ENCODE measurements at regions not wholly inside any gene's neighbourhood (a gene's known extent, or its start where the extent isn't known, plus 50 kb on each side); places are given as distances from the start of the nearest gene placed in this dataset.

DNA sequence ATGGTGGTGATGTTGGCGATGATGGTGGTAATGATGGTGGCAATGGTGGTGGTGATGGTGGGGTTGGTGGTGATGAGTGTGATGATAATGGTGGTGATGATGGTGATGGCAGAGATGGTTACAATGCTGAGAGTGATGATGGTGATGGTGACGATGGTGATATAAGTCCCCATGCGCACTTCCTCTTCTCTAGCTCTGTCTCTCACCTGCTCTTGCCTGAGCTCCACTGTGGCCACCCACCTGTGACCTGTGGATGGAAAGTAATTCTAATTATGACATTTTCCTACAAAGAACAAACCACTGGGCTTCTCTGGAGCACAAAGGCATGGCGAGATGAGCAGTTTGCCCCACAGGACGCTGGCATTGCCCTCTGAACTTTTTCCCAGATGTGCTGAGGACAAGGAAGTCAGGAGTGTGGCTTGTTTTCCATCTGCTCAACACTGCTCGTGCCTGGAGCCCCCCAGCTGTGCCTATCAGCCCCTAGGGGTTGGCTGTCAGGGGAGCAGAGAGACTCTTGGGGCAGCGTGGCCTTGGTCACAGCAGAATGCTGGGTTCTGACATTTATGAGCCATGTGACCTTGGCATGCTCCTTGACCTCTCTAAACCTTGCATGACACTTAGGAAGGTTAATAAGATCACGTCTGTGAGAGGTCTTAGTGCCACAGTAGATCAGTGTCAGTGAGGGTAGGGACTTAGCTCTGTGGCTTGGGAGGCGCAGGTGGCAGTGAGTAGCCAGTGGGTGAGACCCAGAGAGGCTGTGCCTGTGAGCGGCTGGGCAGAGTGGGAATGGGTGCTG lies 68.4 kb downstream of the RRM2 start:
- peaks cover 0 to 14% (median 0%) of the 10 kb centered on the region in 3 donors for H3K4me1 ChIP-seq
- H3K4me3 ChIP-seq, result no peak overlapping the region
- H3K36me3 ChIP-seq, result no peaks in the 10 kb centered on the region
- H3K9me3 ChIP-seq, result no peaks in the 10 kb centered on the region
- ATAC-seq, result no peak
- WGBS, 2 donors (ENCODE audit: low coverage in 1 of 2), result 94 to 100% methylated on average over 2 to 3 of the region's 10 CpGs
- H3K27me3 ChIP-seq, result peaks cover 3% of the 10 kb centered on the region
- H3K27ac ChIP-seq, result no peak overlapping the region
- TF ChIP-seq POLR2AphosphoS5 (IDR thresholded peaks at IDR 0.05) (no peak), POLR2A (IDR thresholded peaks at IDR 0.05) (no peak), EP300 (IDR thresholded peaks at IDR 0.05) (no peak)
- TF ChIP-seq, protein P1, sequence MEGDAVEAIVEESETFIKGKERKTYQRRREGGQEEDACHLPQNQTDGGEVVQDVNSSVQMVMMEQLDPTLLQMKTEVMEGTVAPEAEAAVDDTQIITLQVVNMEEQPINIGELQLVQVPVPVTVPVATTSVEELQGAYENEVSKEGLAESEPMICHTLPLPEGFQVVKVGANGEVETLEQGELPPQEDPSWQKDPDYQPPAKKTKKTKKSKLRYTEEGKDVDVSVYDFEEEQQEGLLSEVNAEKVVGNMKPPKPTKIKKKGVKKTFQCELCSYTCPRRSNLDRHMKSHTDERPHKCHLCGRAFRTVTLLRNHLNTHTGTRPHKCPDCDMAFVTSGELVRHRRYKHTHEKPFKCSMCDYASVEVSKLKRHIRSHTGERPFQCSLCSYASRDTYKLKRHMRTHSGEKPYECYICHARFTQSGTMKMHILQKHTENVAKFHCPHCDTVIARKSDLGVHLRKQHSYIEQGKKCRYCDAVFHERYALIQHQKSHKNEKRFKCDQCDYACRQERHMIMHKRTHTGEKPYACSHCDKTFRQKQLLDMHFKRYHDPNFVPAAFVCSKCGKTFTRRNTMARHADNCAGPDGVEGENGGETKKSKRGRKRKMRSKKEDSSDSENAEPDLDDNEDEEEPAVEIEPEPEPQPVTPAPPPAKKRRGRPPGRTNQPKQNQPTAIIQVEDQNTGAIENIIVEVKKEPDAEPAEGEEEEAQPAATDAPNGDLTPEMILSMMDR (IDR thresholded peaks at IDR 0.05), result no peak

DNA sequence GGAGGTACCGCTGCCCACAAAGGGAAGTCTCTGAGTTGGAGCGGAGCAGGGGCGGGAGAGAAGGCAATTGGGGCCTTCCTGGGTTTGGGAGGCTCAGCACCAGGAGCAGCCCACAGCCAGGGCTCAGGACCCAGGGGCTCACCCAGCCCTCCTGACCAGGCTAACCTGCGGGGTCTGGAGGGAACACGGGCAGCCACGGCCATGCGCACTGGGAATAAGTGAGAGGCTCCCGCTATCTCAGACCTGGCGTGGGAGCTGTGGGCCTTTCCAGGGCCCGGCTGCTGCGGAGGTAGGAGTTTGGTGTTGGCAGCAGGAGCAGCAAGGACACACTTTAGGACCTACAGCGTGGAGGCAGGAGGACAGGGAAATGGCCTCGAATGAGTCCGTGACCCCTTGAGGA lies 69.0 kb downstream of the RRM2 start:
- no peak for ATAC-seq
- peaks cover 3% of the 10 kb centered on the region for H3K27me3 ChIP-seq
- no peak for TF ChIP-seq POLR2AphosphoS5 (IDR thresholded peaks at IDR 0.05)
- no peak for TF ChIP-seq EP300 (IDR thresholded peaks at IDR 0.05)
- TF ChIP-seq, protein P1 (IDR thresholded peaks at IDR 0.05), result no peak
- TF ChIP-seq POLR2A (IDR thresholded peaks at IDR 0.05), result no peak
- H3K4me1 ChIP-seq, result peaks cover 0 to 14% (median 0%) of the 10 kb centered on the region in 3 donors
- no peaks in the 10 kb centered on the region for H3K9me3 ChIP-seq
- WGBS, 2 donors (ENCODE audit: low coverage in 1 of 2), result no CpG with 5 or more reads among the region's 14 CpGs
- H3K36me3 ChIP-seq, result no peaks in the 10 kb centered on the region
- no peak overlapping the region for H3K4me3 ChIP-seq
- H3K27ac ChIP-seq, result no peak overlapping the region

DNA sequence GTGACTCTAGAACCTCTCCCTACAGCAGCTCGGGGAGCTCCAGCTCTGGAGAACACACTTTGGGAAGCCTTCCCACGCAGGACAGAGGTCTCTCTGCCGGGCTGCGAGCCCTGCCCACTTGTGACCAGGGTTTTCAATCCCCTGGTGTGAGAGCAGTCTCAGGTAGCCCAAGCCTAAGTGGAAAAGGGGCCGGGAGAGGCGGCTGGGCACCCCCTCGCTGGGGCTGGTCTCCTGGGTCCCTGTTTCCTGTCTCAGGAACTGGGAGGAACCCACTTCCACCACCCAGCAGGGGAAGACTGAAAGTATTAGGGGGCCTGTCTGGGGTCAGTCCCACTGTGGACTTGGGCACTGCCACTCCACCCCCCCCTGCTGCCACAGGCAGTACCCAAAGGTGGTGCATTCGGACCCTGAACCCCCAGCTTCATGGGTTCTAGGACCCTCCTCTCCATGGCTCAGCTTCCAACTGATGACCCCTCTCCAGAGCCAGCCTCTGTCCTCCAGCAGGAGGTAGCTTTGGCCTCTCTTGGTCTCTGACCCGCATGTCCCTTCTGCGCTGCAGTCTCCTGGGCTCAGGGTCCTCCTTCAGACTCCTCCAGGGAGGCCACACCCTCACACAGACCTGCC lies 70.0 kb downstream of the RRM2 start:
- peaks cover 0 to 14% (median 0%) of the 10 kb centered on the region in 3 donors for H3K4me1 ChIP-seq
- ATAC-seq, result no peak
- H3K36me3 ChIP-seq, result no peaks in the 10 kb centered on the region
- no peaks in the 10 kb centered on the region for H3K9me3 ChIP-seq
- peaks cover 3% of the 10 kb centered on the region for H3K27me3 ChIP-seq
- no peak overlapping the region for H3K27ac ChIP-seq
- TF ChIP-seq, protein P1 (IDR thresholded peaks at IDR 0.05), result no peak
- TF ChIP-seq EP300 (IDR thresholded peaks at IDR 0.05), result no peak
- no peak for TF ChIP-seq POLR2A (IDR thresholded peaks at IDR 0.05)
- TF ChIP-seq POLR2AphosphoS5 (IDR thresholded peaks at IDR 0.05), result no peak
- H3K4me3 ChIP-seq, result no peak overlapping the region
- 90% methylated on average over 2 of the region's 10 CpGs; no CpG with 5 or more reads in 1 of the 2 donors for WGBS, 2 donors (ENCODE audit: low coverage in 1 of 2)

DNA sequence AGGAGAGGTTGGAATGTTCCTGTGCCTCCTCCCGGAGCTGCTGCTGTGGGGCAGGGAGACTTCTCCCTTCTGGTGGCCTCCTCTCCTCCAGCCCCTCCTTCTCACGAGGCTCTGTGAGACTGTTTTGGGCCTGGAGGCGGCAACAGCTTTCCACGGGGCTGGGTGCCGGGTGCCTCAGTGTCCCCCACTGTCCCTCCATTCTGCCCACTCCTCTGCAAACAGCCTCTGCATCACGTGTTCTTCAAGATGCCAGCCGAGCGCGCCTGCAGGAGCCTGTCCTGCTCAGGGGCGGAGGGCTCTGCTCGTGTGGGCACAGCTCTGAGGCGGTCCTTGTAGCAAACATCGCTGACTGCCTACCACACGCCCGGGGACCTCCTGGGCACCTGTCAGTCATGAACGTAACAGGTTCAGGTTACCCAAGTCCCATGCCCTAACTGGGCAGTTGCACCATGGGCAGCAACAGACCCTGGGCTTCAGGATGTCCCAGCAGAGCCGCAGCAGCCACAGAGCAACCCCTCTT lies 70.8 kb downstream of the RRM2 start:
- Histone ChIP-seq H3K27ac (no peak overlapping the region), H3K27me3 (peaks cover 3% of the 10 kb centered on the region), H3K9me3 (no peaks in the 10 kb centered on the region), H3K4me3 (no peak overlapping the region), H3K36me3 (no peaks in the 10 kb centered on the region), H3K4me1 (peaks cover 0 to 14% (median 0%) of the 10 kb centered on the region in 3 donors)
- ATAC-seq, result no peak
- 72 to 88% methylated on average over 3 to 4 of the region's 17 CpGs for WGBS, 2 donors (ENCODE audit: low coverage in 1 of 2)
- TF ChIP-seq POLR2A (IDR thresholded peaks at IDR 0.05) (no peak), POLR2AphosphoS5 (IDR thresholded peaks at IDR 0.05) (no peak), EP300 (IDR thresholded peaks at IDR 0.05) (no peak)
- TF ChIP-seq, protein P1 (IDR thresholded peaks at IDR 0.05), result no peak
